Heart right ventricle (tissue), 16 donors: ENCODE measurements at regions not wholly inside any gene's neighbourhood (a gene's known extent, or its start where the extent isn't known, plus 50 kb on each side); places are given as distances from the start of the nearest gene placed in this dataset.
A peak's percentile ranks its signal among the peaks of the same experiment; 100 is the strongest.

Source experiments
- ATAC-seq, 8 donors: fragments of 200-7000 bp; cut with Tn5 transposase; one replicate each; pipeline ENCODE4 v1.9.1; 2020; ENCODE audit warnings: mild to moderate bottlenecking in 8 of 8, moderate library complexity in 8 of 8, moderate number of reproducible peaks in 1 of 8
- DNase-seq, 2 donors: peaks; one replicate each; pipeline ENCODE4 v3.0.0-alpha.2; 2020
- H3K27ac ChIP-seq, 10 donors: fragments of 200-600 bp; sonication (generic) in 2 of 10; one replicate each; pipeline versions ENCODE4 v1.5.0 to v1.8.0; 2020 to 2022; ENCODE audit warnings: mild to moderate bottlenecking in 3 of 10
- H3K27me3 ChIP-seq, 7 donors: fragments of 200-600 bp; one replicate each; pipeline ENCODE4 v1.8.0; 2021 to 2022; ENCODE audit warnings: mild to moderate bottlenecking in 2 of 7
- H3K36me3 ChIP-seq, 9 donors: fragments of 200-600 bp; sonication (generic) in 1 of 9; one replicate each; pipeline versions ENCODE4 v1.5.0 to v1.8.0; 2020 to 2022; ENCODE audit warnings: mild to moderate bottlenecking in 2 of 9
- H3K4me1 ChIP-seq, 9 donors: fragments of 200-600 bp; sonication (generic) in 1 of 9; one replicate each; pipeline versions ENCODE4 v1.5.0 to v1.8.0; 2020 to 2022; ENCODE audit warnings: mild to moderate bottlenecking in 4 of 9
- H3K4me3 ChIP-seq, 10 donors: fragments of 200-600 bp; sonication (generic) in 2 of 10; one replicate each; pipeline versions ENCODE4 v1.5.0 to v1.8.0; 2020 to 2022; ENCODE audit warnings: mild to moderate bottlenecking in 7 of 10, moderate library complexity in 2 of 10
- H3K9me3 ChIP-seq, 11 donors: fragments of 200-600 bp in 10 of 11; sonication (generic) in 2 of 11; one replicate each; pipeline versions ENCODE4 v1.5.0 to v1.8.0; 2013 to 2022; ENCODE audit warnings: mild to moderate bottlenecking in 2 of 11, control low read depth in 1 of 11, moderate library complexity in 1 of 11
- WGBS, 2 donors: extraction: QIAGEN DNeasy Blood & Tissue Kit; methylation state at CpG; one replicate each; pipeline ENCODE4 v1.1.7; 2013; ENCODE audit warnings: inconsistent platforms in 1 of 2; 5-methylcytosine and 5-hydroxymethylcytosine counted together
- intact Hi-C, 10 donors: fragments of 100-400 bp; cut with DNase I; formaldehyde crosslinking; loops; one replicate each; pipeline versions ENCODE4 v1.11.1 to v1.14.2; 2022
- TF ChIP-seq, protein P1 (sequence below), 9 donors: fragments of 200-600 bp; sonication (generic) in 2 of 9; IDR thresholded peaks; one replicate each; pipeline versions ENCODE4 v1.5.0 to v1.8.0; 2021 to 2022; ENCODE audit warnings: antibody characterized with exemption in 9 of 9, mild to moderate bottlenecking in 5 of 9, moderate library complexity in 1 of 9
- donor health status: Arrhythmogenic right ventricular cardiomyopathy.
- donor health status: ischemic (EF 13 %, LVEDD 7.1; RV severe dilation, severe dysfunction).
- donor health status: healthy with polysubstance abuse.
- donor health status: DM: no; HTN: yes; CAD: no.
- donor health status: DM: no; HTN: no; CAD: no.
- donor health status: ischemic (EF 25% LVEDD 6.9; RV normal size, moderate dysfunction).
- donor health status: ischemic (EF 25% LVEDD 5.7; RV mildly dilated, moderate dysfunction).
- donor health status: healthy.
- donor health status: DM: yes; HTN: yes; CAD: no.
- donor health status: Ischemic cardiomyopathy.
- donor health status: ischemic (EF 35%, LVEDD 5.7; RV mildly dilated, moderate dysfunction).
- donor health status: nonischemic (EF 11% LVEDD 7.7; RV severe dilation, severe dysfunction).
- donor health status: DM: yes; HTN: yes; CAD: no.
- donor health status: PGD.
- donor health status: ischemic (EF 29% LVEDD 5.4; RV normal size, mild dysfunction).
- donor health status: nonischemic (EF 23%, LVEDD 6.1; RV moderate dilation, normal function).

DNA sequence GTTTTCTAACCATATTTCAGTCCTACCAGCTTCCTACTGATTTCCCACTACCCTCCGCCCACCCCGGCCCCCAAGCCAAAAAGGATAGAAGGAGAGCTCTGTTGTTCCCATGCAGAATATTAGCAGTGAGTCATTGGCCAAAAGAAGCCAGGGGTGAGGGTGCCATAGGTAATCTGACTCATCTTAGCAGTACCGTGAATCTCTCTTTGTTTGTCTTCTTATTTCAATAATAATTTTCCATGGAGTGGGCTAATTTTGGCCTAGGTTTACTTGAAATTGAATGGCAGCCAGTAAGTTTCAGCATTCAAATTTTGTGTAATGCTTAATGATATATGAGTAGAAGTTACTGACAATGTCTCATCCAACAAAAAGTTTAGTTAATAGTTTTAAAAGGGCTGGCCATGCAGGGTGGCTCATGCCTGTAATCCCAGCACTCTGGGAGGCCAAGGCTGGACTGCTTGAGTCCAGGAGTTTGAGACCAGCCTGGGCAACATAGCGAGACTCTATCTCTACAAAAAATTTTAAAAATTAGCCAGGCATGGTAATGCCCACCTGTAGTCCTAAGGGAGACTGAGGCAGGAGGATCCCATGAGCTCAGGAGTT, 74.2 kb downstream of the C9orf152 start:
- no peak for ATAC-seq
- WGBS, 2 donors = 73% methylated on average over 4 of the region's 4 CpGs

DNA sequence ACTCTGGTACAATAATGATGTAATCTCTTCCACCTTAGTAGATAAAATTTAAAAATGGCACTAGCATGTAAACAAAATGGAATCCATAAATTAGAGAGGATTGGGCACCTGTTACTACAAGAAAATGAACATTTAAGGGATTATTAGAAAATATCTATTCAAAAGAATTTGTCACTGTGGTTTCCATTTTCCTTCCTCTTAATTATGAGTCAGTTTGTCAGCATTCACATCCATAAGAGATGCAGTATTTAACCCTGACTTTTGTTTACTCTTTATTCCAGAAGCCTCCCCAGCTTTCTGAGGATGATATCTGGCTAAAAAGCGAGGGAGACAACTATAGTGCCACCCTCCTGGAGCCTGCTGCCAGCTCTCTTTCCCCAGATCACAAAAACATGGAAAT, 72.1 kb downstream of the C9orf152 start:
- no peak for DNase-seq
- peaks cover 15 to 99% (median 78%) of the 10 kb centered on the region in 9 donors for H3K4me1 ChIP-seq
- peak overlapping the region in 5 of 10 donors; percentile 3 to 38 (median 23) for H3K27ac ChIP-seq
- H3K27me3 ChIP-seq = no peaks in the 10 kb centered on the region
- 85 to 88% methylated on average over 1 of the region's 1 CpG for WGBS, 2 donors
- TF ChIP-seq, protein P1, sequence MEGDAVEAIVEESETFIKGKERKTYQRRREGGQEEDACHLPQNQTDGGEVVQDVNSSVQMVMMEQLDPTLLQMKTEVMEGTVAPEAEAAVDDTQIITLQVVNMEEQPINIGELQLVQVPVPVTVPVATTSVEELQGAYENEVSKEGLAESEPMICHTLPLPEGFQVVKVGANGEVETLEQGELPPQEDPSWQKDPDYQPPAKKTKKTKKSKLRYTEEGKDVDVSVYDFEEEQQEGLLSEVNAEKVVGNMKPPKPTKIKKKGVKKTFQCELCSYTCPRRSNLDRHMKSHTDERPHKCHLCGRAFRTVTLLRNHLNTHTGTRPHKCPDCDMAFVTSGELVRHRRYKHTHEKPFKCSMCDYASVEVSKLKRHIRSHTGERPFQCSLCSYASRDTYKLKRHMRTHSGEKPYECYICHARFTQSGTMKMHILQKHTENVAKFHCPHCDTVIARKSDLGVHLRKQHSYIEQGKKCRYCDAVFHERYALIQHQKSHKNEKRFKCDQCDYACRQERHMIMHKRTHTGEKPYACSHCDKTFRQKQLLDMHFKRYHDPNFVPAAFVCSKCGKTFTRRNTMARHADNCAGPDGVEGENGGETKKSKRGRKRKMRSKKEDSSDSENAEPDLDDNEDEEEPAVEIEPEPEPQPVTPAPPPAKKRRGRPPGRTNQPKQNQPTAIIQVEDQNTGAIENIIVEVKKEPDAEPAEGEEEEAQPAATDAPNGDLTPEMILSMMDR (IDR thresholded peaks at IDR 0.05) = no peak
- H3K4me3 ChIP-seq = no peak overlapping the region
- ATAC-seq = peak in 1 of 8 donors; percentile 3
- no peaks in the 10 kb centered on the region for H3K9me3 ChIP-seq
- H3K36me3 ChIP-seq = peaks cover 0 to 48% (median 15%) of the 10 kb centered on the region in 9 donors
- intact Hi-C loops = no loop called here

More for the DNA sequence above, 74.2 kb downstream of the C9orf152 start:
- peaks cover 19 to 99% (median 84%) of the 10 kb centered on the region in 9 donors for H3K4me1 ChIP-seq
- no peaks in the 10 kb centered on the region for H3K9me3 ChIP-seq
- peak overlapping the region in 5 of 10 donors; percentile 6 to 61 (median 27) for H3K27ac ChIP-seq
- H3K4me3 ChIP-seq = no peak overlapping the region
- no peak for DNase-seq
- H3K36me3 ChIP-seq = peaks cover 0 to 29% (median 15%) of the 10 kb centered on the region in 9 donors
- intact Hi-C loops = loop anchor here in 1 of 10 donors (5.0 kb wide), 1 partner anchor 81 kb away; no protein-coding TSS in a partner anchor
- TF ChIP-seq, protein P1 (IDR thresholded peaks at IDR 0.05) = no peak
- H3K27me3 ChIP-seq = no peaks in the 10 kb centered on the region

DNA sequence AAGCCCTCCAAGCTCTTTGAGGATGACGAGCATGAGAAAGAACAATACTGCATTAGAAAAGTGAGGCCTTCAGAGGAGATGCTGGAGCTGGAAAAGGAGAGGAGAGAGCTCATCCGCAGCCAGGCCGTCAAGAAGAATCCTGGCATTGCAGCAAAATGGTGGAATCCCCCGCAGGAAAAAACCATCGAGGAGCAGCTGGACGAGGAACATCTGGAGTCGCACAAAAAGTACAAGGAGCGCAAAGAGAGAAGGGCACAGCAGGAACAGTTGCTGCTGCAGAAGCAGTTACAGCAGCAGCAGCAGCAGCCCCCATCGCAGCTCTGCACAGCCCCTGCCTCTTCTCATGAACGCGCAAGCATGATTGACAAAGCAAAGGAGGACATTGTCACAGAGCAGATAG, 71.2 kb downstream of the C9orf152 start:
- Histone ChIP-seq H3K27ac (peak overlapping the region in 8 of 10 donors; percentile 13 to 34 (median 22)), H3K4me3 (no peak overlapping the region), H3K27me3 (no peaks in the 10 kb centered on the region), H3K36me3 (peaks cover 0 to 56% (median 15%) of the 10 kb centered on the region in 9 donors), H3K4me1 (peaks cover 18 to 99% (median 81%) of the 10 kb centered on the region in 9 donors), H3K9me3 (no peaks in the 10 kb centered on the region)
- TF ChIP-seq, protein P1 (IDR thresholded peaks at IDR 0.05) = no peak
- WGBS, 2 donors = 53 to 62% methylated on average over 11 of the region's 11 CpGs
- no peak for DNase-seq
- ATAC-seq = peak in 1 of 8 donors; percentile 19
- intact Hi-C loops = no loop called here

DNA sequence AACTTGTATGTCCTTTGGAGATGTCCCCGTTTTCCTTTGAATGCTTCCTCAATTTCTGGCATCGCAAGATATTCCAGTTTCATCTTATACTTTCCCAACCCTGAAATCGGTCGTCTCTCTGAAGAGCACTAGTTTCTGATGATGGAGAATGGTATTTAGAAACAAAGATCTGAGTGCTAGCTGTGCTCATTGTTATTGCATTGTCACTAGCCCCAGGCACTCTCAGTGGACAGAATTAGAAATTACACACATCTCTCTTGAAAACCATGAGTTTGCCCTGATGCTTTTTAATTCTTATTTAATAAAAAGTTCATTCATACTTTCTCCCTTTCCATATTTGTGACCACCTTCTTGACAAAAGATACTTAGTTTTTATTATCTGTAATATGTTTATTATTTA, 67.7 kb downstream of the C9orf152 start:
- DNase-seq (no peak), ATAC-seq (no peak)
- H3K4me3 ChIP-seq = no peak overlapping the region
- peaks cover 12 to 100% (median 95%) of the 10 kb centered on the region in 9 donors for H3K4me1 ChIP-seq
- intact Hi-C loops = loop anchor here in 2 of 10 donors (5.0 to 10.0 kb wide), 2 partner anchors 65 to 68 kb away; no protein-coding TSS in a partner anchor
- 76 to 83% methylated on average over 4 of the region's 4 CpGs for WGBS, 2 donors
- no peaks in the 10 kb centered on the region for H3K27me3 ChIP-seq
- TF ChIP-seq, protein P1 (IDR thresholded peaks at IDR 0.05) = peak in 1 of 9 donors; percentile 7
- peak overlapping the region in 1 of 10 donors; percentile 54 for H3K27ac ChIP-seq
- no peaks in the 10 kb centered on the region for H3K9me3 ChIP-seq
- peaks cover 0 to 56% (median 15%) of the 10 kb centered on the region in 9 donors for H3K36me3 ChIP-seq
